GM19395 (cell line): ENCODE measurements at regions not wholly inside any gene's neighbourhood (a gene's known extent, or its start where the extent isn't known, plus 50 kb on each side); places are given as distances from the start of the nearest gene placed in this dataset.
"Not testable (repeated sequence)": the region's sequence is repeated elsewhere in the genome, so short reads cannot be mapped to it uniquely, and the experiment has no call there.

Experiments used
- ATAC-seq: cut with Tn5 transposase; IDR thresholded peaks from one replicate; pipeline ENCODE4 v1.9.1; 2021; ENCODE audit warnings: mild to moderate bottlenecking, moderate library complexity; ENCODE audit not compliant: unreplicated experiment

DNA sequence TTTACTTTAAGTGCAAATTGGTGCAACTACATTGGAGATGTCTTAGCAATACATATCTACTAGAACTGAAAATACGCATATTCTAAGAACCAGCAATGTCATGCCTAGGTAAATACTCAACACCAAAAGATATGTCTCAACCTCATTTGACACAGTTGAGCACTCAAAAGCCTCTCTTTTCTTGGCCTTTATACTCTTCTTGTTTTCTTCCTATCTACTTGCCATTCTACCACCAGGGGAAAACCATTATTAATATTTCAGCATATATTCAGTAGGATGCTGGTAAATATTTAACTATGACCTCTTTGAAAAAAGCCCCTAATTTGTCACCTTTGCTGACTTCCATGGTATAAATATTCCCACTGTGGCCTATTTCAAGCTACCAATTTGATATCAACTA is 443.8 kb downstream of the LRRC70 start:
- ATAC-seq = no peak

DNA sequence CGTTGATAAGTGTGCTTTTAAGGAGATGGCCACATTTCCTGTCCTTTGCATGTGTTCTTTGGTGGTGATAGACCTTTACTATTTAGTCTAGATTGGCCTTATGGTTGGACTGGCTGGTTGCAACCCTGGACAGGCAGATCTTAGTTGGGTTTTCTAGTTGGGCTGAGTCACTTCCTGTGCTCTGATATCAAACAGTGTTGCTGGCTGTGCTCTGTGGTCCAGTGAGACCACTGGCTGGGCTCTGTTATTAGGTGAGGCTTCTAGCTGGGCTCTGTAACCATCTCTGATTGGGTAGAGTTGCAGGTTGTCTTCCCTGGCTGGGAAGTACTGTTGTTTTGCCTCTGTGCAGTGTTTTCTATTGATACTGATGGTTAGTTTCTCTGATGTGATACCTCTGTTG is 432.5 kb downstream of the LRRC70 start:
- ATAC-seq = no peak

DNA sequence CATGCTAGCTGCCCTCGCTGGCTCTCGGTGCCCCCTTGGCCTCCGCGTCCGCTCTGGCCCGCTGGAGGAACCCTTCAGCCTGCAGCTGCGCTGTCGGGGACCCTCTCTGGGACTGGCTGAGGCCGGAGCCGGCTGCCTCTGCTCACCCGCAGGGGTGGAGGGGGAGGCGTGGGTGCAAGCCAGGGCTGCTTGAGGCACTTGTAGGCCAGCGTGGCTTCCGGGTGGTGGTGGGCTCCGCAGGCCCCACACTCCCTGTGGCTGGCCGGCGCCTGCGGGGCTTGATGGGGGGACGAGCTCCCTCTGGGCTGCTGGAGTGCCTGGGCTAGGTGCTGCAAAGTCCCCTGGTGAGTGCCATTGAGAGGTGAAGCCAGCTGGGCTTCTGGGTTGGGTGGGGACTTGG is 429.6 kb downstream of the LRRC70 start:
- no peak for ATAC-seq

DNA sequence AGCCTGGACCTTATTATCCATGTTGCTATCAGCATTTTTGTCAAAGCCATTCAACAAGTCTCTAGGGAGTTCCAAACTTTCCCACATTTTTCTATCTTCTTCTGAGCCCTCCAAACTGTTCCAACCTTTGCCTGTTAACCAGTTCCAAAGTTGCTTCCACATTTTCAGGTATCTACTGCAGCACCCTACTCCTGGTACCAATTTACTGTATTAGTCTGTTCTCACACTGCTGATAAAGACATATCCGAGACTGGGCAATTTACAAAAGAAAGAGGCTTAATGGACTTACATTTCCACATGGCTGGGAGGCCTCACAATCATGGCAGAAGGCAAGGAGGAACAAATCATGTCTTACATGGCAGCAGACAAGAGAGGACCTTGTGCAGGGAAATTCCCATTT is 416.2 kb downstream of the LRRC70 start:
- ATAC-seq = not testable (repeated sequence)

DNA sequence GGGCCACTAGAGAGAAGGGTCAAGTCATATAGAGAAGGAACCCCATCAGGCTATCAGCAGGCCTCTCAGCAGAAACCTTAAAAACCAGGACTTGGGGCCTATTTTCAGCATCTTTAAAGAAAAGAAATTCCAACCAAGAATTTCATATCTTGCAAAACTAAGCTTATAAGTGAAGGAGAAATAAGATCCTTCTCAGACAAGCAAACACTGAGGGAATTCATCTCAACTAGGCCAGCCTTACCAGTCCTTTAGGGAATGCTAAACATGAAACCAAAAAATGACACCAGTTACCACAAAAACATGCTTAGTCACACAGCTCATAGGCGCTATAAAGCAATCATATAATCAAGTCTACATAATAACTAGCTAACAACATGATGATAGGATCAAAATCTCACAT is 407.1 kb downstream of the LRRC70 start:
- no peak for ATAC-seq

DNA sequence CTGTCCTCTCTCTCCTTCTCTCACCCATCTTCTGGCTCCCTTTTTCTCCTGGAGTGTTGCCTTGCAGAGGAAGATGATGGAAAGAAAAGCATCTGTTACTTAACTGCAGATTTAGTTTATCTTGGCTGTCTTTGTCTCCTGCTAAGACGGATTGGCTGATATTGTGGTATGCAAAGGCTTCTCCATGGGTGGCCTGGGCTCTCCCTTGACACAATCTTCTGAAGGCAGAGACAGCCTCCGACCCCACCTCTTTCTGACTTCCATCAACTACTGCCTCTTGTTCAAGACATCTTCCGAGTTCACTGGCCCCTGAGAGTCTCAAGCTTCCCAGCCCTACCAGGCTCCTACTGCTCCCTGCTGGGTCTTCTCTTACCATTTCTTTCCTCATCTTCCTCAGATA is 403.7 kb downstream of the LRRC70 start:
- no peak for ATAC-seq

DNA sequence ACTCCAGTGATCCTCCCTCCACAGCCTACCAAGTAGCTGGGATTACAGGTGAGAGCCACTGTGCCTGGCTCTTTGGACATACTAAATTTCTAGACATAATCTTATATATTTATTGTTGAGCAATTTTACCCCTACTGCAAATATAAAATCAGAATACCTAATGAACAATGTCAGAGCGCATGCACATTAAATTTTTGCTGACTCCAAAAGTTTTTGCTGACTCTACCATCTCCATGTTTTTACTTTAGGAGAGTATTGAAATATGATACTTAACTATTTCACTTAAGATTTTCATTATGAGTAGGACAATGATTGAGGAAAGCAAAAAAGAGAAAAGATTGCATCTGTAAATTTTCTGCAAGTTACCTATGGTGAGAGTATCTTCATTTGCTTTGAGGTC is 402.3 kb downstream of the LRRC70 start:
- no peak for ATAC-seq

DNA sequence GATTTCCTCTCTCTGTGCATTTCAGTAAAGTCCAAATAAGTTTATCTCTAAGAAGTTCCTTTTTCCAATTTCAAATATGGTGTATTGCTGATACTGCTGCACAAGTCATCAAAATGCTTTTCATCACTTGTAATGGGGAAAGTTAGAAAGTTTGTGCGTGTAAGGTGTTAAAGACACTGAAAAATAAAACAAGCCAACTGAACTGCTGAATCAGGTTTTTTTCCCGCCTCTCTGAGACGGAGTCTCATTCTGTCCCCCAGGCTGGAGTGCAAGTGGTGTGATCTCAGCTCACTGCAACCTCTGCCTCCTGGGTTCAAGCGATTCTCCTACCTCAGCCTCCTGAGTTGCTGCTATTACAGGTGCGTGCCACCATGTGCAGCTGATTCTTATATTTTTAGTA is 400.9 kb downstream of the LRRC70 start:
- ATAC-seq = no peak

DNA sequence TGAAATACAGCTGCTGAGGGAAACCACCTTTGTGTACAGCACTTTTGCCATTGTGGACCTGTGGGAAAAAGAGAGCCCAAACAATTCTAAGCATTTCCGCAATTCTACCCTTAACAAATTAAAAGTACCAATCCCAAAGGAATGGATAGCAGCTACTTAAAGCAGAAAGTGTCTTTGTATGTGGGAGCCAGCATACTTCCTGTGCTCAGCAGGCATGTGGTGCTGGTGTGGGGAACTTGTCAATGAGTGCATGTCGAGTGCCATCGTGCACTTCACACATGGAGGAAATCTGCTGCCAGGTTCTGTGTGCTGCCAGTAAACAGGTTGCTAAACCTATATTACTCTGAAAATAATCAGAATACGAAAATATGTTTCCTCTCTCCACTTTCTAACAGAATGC is 399.0 kb downstream of the LRRC70 start:
- no peak for ATAC-seq

DNA sequence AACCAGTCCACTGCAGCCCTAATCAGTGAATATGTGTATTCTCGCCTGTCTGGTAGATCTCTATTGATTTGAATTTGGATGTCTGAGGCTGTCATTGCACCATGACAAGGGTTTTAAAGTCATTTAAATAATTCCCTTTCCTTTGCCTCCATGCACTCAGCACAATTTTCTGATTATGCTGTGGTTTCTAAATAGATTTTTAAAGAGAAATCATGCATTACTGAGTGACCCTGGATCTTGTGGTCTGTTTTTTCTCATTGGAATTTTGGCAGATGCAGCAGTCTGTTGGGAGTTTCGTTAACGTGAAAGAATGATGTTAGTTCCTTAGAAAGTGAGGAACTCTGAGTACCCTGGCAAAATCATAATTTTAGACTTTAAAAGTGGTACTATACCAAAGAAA is 396.0 kb downstream of the LRRC70 start:
- ATAC-seq = no peak

DNA sequence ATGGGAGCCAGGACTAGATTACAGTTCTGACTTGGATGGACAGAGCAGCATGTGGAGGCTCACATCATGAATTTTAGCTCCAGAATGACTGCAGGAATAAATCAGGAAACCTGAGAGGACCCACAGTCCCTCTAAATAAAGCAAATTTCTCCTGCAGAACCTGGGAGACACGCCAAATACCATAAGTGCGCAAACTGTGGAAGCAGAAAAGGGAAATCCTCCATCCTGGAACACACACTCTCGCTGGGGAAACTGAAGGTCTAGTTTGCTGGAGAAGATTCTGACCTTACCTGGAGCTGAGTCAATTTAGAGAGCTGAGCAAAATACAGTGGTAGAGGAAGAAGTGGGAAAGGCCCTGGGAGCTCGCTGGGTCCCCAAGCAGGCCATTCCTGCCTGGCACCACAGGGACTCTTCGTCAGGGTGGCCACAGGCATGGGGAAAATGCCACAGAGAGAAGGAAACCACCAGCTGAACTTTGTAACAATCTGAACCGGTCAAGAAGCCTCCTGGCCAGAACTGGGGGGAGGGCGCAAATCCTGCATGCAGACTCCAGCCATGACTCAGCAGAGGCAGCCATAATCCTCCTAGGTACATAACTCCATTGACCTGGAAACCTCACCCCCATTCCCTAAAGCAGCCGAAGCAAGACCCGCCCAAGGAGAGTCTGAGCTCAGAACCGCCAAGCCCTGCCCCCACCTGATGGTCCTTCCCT is 390.9 kb downstream of the LRRC70 start:
- ATAC-seq = no peak

DNA sequence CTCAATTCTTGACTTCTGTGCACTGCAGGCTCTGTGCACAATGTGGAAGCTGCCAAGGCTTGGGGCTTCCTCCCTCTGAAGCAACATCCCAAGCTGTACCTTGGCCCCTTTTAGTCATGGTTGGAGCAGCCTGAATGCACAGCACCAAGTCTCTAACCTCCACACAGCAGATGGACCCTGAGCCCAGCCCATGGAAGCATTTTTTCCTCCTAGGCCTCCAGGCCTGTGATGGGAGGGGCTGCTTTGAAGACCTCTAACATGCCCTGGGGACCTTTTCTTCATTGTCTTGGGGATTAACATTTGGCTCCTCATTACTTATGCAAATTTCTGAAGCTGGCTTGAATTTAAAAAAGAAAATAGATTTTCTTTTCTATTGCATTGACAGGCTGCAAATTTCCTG is 385.8 kb downstream of the LRRC70 start:
- ATAC-seq = no peak

DNA sequence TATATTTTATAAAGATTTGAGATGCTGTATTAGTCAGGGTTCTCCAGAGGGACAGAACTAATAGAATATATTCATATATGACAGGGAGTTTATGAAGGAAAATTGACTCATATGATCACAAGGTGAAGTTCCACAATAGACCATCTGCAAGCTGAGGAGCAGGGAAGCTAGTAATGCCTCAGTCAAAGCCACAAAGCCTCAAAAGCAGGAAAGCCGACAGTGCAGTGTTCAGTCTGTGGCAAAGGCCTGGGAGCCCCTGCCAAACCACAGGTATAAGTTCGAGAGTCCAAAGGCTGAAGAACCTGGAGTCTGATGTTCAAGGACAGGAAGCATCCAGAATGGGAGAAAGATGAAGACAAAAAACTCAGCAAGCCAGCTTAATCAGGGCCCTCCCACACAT is 382.2 kb downstream of the LRRC70 start:
- ATAC-seq = no peak

DNA sequence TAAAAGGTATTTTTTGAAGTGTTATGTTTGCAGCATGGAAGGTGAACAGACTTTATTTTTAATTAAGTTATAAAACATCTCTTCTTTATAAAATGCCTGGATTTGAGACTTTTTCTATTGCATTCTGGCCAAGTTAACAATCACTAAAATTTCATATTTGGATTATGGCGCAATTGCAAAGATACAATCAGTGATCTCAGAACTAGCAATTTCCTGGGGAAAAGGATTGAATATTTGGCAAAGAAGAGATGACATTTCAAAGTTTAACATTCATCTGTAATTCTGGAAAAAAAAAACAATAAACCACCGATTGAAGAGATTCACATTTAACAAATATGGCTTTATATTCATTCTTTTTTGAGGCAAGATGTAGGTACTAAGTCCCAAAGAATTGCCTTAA is 378.0 kb downstream of the LRRC70 start:
- ATAC-seq = no peak

DNA sequence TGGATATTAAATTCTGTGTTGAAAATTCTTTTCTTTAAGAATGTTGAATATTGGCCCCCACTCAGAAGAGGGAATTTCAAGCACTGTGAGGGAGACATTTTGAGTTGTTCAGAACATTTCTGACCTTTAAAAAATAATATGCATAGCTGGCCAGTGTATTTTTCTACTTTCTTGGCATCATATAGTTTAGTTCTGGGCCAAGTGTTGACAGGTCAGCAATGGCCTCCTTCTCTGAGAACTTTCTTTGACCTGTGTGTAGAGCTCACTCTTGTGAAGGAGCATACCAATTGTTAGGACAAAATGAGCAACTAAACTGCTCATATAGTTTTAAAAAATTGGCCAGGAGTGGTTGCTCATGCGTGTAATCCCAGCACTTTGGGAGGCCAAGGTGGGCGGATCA is 376.0 kb downstream of the LRRC70 start:
- no peak for ATAC-seq

DNA sequence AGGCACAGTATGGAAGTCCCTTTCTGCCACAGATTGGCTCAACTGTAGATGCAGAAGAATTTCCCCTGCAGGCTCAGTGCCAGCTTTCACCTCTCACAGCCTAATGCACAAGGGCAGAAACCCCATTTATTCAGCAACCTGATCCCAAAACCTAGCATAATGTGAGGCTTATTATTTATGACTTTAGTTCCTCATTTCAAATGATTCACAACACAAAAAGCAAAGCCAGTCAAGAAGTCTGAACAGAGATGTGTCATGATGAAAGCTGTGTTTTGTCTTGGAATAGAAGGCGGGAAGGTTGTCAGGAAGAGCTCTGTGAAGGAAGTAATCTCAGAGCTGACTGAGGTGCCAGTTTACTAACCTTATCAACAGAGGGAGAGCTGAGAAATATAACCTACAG is 369.7 kb downstream of the LRRC70 start:
- ATAC-seq = no peak

DNA sequence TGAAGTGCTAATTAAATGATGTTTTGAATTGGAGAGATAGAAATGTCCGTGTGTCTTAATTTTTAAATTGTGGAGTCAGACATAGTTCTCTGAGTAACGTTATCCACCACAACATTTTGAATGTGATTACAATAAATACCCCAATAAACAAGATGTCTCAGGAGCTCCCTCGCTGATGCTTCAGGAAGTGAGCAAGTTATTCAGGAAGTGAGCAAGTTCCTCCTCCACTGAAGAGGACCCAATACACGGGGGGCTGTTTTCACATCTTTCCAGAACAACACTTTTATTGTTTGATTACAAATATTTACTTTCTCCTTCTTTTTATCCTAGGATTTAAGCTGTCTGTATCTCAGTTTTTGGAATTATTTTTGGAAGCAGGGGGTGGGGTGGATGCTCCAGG is 363.8 kb downstream of the LRRC70 start:
- no peak for ATAC-seq

DNA sequence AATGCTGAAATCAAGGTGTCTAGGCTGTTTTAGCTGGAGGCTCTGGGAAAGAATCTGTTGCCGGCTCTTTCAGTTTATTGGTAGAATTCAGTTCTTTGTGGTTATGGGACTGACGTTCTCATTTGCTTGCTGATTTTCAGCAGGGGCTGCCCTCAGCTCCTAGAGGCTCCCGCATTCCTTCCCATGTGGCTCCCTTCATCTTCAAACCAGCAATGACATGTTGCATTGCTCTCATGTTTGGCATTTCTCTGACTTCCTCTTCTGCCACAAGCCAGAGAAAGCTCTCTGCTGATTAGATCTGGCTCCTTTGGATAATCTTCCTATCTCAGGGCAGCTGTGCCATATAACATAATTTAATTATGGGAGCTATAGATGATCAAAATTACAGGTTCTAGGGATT is 360.3 kb downstream of the LRRC70 start:
- no peak for ATAC-seq

DNA sequence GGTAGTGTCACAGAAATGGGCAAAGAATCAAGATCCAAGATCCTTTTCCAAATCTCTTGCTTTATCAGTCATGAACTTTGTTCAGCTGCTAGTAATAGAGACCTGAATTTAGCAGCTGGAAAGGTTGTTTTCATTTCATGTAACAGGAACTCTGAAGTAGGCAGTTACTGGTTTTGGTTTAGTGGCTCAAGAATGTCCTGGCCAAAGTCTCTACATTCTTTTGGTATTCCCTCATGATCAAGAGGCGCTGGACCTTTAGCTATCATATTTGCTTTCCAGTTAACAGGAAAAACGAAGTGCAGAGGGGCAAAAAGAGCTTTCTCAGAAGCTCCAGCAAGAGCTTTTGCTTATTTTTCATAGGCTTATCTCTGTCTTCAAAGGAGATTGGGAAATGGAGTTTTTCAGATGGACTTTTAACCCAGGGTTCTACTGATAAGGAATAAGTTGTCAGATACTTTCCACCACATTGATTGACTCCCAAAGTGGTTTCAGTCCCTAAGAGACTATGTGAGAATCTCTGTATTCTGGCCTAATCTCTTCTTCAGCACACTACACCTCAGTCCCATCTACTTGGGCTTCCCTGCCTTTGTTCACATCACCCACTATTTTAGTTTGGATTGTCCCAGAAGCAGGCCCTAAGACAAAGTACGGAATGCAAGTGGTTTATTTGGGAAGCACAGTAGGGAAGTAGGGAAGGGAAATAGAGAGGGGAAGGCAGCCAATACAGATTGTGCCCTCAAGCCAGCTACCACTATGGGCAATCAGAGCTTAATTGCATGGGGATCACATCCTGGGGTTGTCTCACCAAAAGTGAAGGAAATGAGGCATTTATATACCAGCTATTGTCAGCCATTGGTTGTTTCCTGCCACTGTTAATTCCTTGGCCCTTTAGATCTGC is 359.3 kb downstream of the LRRC70 start:
- ATAC-seq = no peak

DNA sequence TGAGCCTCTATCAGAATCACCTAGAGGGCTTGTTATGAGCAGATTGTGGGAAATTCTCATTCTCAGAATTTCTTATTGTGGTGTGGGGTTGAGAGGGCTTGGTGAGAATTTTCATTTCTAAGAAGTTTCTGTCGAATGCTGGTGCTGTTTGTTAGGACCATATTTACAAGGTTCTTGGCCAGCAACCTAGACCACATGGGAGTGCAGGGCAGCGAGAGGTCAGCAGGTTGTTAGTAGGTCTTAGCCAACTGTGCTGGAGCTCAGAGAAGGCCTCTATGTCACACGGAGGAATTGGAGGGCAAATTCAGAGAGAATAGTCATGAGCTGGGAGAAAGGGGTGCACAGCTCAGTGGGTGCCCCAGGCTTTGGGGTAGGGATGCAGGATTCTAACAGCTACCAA is 357.0 kb downstream of the LRRC70 start:
- ATAC-seq = no peak

DNA sequence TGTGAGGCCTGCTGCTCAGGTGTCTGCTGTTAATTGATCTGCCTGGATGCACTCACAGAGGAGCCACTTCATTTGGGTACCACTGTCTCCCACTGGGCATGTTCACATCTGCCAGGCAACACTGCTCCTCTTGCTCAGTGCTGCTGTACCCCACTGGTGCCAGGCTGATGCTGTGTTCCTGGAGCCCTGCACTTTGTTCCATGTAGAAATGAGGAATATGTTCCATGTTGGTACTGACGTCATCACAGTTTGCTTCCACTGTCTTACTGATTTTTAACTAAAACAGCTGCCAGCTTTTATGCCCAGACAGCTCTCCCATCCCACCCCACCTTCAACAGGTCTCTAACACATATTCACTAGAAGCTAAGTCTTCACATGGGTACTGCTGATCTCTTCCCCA is 355.7 kb downstream of the LRRC70 start:
- no peak for ATAC-seq

DNA sequence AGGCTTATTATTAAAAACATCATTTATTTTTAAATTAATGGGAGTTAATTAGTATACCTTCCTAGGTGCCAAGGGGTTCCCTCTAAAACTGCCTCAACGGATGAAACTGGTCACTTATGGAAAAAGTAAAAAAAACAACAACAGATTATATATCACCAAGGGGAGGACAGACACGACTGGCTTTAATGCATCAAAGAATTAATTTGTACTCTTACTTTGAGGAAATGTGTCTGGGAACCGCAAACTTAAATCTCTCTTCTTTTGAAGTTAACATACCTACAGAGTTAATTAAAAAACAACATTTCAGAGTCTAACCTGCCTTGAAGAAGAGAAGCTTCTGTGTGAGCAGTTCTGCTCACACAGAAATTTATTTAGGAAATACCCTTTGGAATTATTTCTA is 354.6 kb downstream of the LRRC70 start:
- ATAC-seq = no peak
